Neural cell (in vitro differentiated cells): ENCODE measurements at regions not wholly inside any gene's neighbourhood (a gene's known extent, or its start where the extent isn't known, plus 50 kb on each side); places are given as distances from the start of the nearest gene placed in this dataset.

ENCODE experiments used
- H2AFZ ChIP-seq: fragments of 200-600, 300-800 bp; sonication (generic), shearing (Covaris generic); 2 replicates; pipeline ENCODE4 v1.6.0; 2014; ENCODE audit warnings: low read depth, mild to moderate bottlenecking, antibody characterized with exemption, low read length, moderate library complexity
- H3F3A ChIP-seq: fragments of 200-600 bp; shearing (Covaris generic); 2 replicates; pipeline ENCODE4 v1.6.1; 2016; ENCODE audit warnings: mild to moderate bottlenecking, moderate library complexity, mixed read lengths, antibody characterized with exemption, low read length; ENCODE audit not compliant: insufficient read depth, poor library complexity, severe bottlenecking
- H3K27ac ChIP-seq: fragments of 200-600, 300-800 bp; sonication (generic), shearing (Covaris generic); 2 replicates; pipeline ENCODE4 v1.5.1; 2014; ENCODE audit warnings: mild to moderate bottlenecking, low read length, moderate library complexity
- H3K27me3 ChIP-seq: fragments of 300-800, 200-600 bp; sonication (generic), shearing (Covaris generic); 2 replicates; pipeline ENCODE4 v1.6.0; 2014; ENCODE audit warnings: mild to moderate bottlenecking, low read depth, low read length, moderate library complexity; ENCODE audit not compliant: insufficient read depth
- H3K36me3 ChIP-seq: fragments of 300-800, 200-600 bp; sonication (generic), shearing (Covaris generic); 2 replicates; pipeline ENCODE4 v1.5.1; 2014; ENCODE audit warnings: mild to moderate bottlenecking, antibody characterized with exemption, low read length, moderate library complexity; ENCODE audit not compliant: insufficient read depth
- H3K4me2 ChIP-seq: fragments of 300-800, 200-600 bp; sonication (generic), shearing (Covaris generic); 2 replicates; pipeline ENCODE4 v1.6.0; 2014; ENCODE audit warnings: mild to moderate bottlenecking, low read length
- H3K4me3 ChIP-seq: fragments of 300-800, 200-600 bp; sonication (generic), shearing (Covaris generic); 2 replicates; pipeline ENCODE4 v1.5.1; 2014; ENCODE audit warnings: mild to moderate bottlenecking, low read length, moderate library complexity
- H3K79me2 ChIP-seq: fragments of 200-600 bp; shearing (Covaris generic); replicated peaks from 2 replicates; pipeline ENCODE4 v1.6.0; 2014; ENCODE audit warnings: mild to moderate bottlenecking, low read length, moderate library complexity; ENCODE audit not compliant: insufficient read depth
- H3K9ac ChIP-seq: fragments of 300-800, 200-600 bp; sonication (generic), shearing (Covaris generic); 2 replicates; pipeline ENCODE4 v1.6.1; 2016; ENCODE audit warnings: mild to moderate bottlenecking, low read length, mixed read lengths
- H3K9me2 ChIP-seq: fragments of 200-600 bp; shearing (Covaris generic); 2 replicates; pipeline ENCODE4 v1.6.1; 2016; ENCODE audit warnings: mild to moderate bottlenecking, low read length, mixed read lengths; ENCODE audit not compliant: insufficient read depth
- H3K9me3 ChIP-seq: fragments of 200-600, 300-800 bp; sonication (generic), shearing (Covaris generic); 2 replicates; pipeline ENCODE4 v1.6.1; 2016; ENCODE audit warnings: mild to moderate bottlenecking, mixed run types, low read length, moderate library complexity, mixed read lengths
- H4K20me1 ChIP-seq: fragments of 200-600 bp; shearing (Covaris generic); 2 replicates; pipeline ENCODE4 v1.6.1; 2016; ENCODE audit warnings: mild to moderate bottlenecking, mixed run types; ENCODE audit not compliant: insufficient read depth
- CTCF ChIP-seq: fragments of 450-650 bp; IDR thresholded peaks from 2 replicates; pipeline ENCODE4 v1.5.1; 2014; ENCODE audit warnings: antibody characterized with exemption, mild to moderate bottlenecking, moderate library complexity; ENCODE audit not compliant: poor library complexity, severe bottlenecking
- EP300 ChIP-seq: fragments of 450-650 bp; conservative IDR thresholded peaks from 2 replicates; pipeline ENCODE4 v1.6.1; 2014; ENCODE audit warnings: antibody characterized with exemption, mild to moderate bottlenecking, moderate library complexity; ENCODE audit not compliant: poor library complexity, severe bottlenecking
- EZH2 ChIP-seq: fragments of 200-600, 300-800 bp; shearing (Covaris generic), sonication (generic); IDR thresholded peaks from 2 replicates; pipeline ENCODE4 v1.6.1; 2014; ENCODE audit warnings: antibody characterized with exemption, low read length, borderline replicate concordance, mild to moderate bottlenecking; ENCODE audit not compliant: insufficient read depth, poor library complexity, severe bottlenecking
- MXI1 ChIP-seq: fragments of 450-650 bp; conservative IDR thresholded peaks from 2 replicates; pipeline ENCODE4 v1.6.1; 2014; ENCODE audit warnings: antibody characterized with exemption, mild to moderate bottlenecking; ENCODE audit not compliant: poor library complexity, severe bottlenecking
- POLR2AphosphoS5 ChIP-seq: IDR thresholded peaks from 2 replicates; pipeline ENCODE4 v1.6.1; 2012
- RAD21 ChIP-seq: fragments of 450-650 bp; conservative IDR thresholded peaks from 2 replicates; pipeline ENCODE4 v1.6.1; 2014; ENCODE audit warnings: antibody characterized with exemption, mild to moderate bottlenecking, moderate library complexity
- REST ChIP-seq: IDR thresholded peaks from 2 replicates; pipeline ENCODE4 v1.6.1; 2012; ENCODE audit warnings: borderline replicate concordance
- SMC3 ChIP-seq: fragments of 450-650 bp; conservative IDR thresholded peaks from 2 replicates; pipeline ENCODE4 v1.6.1; 2014; ENCODE audit warnings: antibody characterized with exemption, mild to moderate bottlenecking, moderate library complexity; ENCODE audit not compliant: poor library complexity
- TAF1 ChIP-seq: IDR thresholded peaks from 2 replicates; pipeline ENCODE4 v1.6.1; 2012; ENCODE audit warnings: low read depth

- TF ChIP-seq REST (no peak), MXI1 (no peak)
These were observed 498.1 kb upstream of the ZNF608 start (continued) for GRCh38 chr5:125244531-125244930.

- H3K79me2 ChIP-seq, result no peaks in the 10 kb centered on the region
- H3K9me3 ChIP-seq, result no peaks in the 10 kb centered on the region
- TF ChIP-seq RAD21, result no peak
- no peak for TF ChIP-seq CTCF
- no peak for TF ChIP-seq MXI1
- no peak for TF ChIP-seq TAF1
- TF ChIP-seq EZH2, result no peak
- no peak for TF ChIP-seq SMC3
- no peak for TF ChIP-seq POLR2AphosphoS5
- no peak for TF ChIP-seq REST
- no peak overlapping the region for H3K4me2 ChIP-seq
- H3F3A ChIP-seq, result no peaks in the 10 kb centered on the region
- H3K9ac ChIP-seq, result no peak overlapping the region
- H3K36me3 ChIP-seq, result no peaks in the 10 kb centered on the region
- no peak overlapping the region for H2AFZ ChIP-seq
- no peak overlapping the region for H3K4me3 ChIP-seq
- no peaks in the 10 kb centered on the region for H3K9me2 ChIP-seq
- H3K27me3 ChIP-seq, result no peaks in the 10 kb centered on the region
- no peak overlapping the region for H3K27ac ChIP-seq
- H4K20me1 ChIP-seq, result no peaks in the 10 kb centered on the region
These were observed 498.8 kb upstream of the ZNF608 start for GRCh38 chr5:125245216-125245615.

DNA sequence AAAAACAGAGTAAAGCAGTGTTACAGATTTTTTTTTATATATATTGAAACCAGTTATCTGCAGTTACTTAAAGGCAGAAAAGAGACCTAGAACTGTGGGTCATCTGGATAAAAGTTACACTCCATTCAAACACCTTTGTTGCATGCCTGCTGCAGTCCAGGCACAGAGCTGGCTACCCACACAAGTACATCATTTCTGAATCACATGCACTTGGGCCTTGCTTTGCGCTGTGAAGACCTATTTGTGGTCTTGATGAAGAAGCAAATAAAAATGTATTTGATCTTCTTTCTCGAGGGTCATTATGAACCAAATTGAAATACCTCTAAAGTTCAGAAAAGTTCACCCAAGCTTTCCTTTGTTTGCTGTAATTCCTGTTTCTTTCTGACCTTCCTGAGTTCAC lies 503.0 kb upstream of the ZNF608 start:
- Histone ChIP-seq H3K4me3 (no peak overlapping the region), H3F3A (no peaks in the 10 kb centered on the region), H3K9me3 (no peaks in the 10 kb centered on the region), H4K20me1 (no peaks in the 10 kb centered on the region), H3K79me2 (no peaks in the 10 kb centered on the region), H3K27me3 (no peaks in the 10 kb centered on the region), H2AFZ (no peak overlapping the region), H3K27ac (no peak overlapping the region), H3K9ac (no peak overlapping the region), H3K36me3 (no peaks in the 10 kb centered on the region), H3K9me2 (no peaks in the 10 kb centered on the region), H3K4me2 (no peak overlapping the region)
- TF ChIP-seq EP300 (no peak), TAF1 (no peak), SMC3 (no peak), REST (no peak), EZH2 (no peak), MXI1 (no peak), CTCF (no peak), POLR2AphosphoS5 (no peak), RAD21 (no peak)
